Cardiac muscle cell (in vitro differentiated cells and primary cell): ENCODE measurements at regions not wholly inside any gene's neighbourhood (a gene's known extent, or its start where the extent isn't known, plus 50 kb on each side); places are given as distances from the start of the nearest gene placed in this dataset.

ENCODE experiments used
- DNase-seq, 2 donors: peaks; one replicate each; pipeline versions ENCODE4 v3.0.0 to v3.0.0-alpha.2; 2010 to 2017; ENCODE audit warnings: low read depth in 1 of 2, low spot score in 1 of 2
- H3K27ac ChIP-seq: fragments of 200-600 bp; sonication (generic); 2 replicates; pipeline ENCODE4 v1.5.1; 2016
- H3K27me3 ChIP-seq: fragments of 200-600 bp; sonication (generic); 2 replicates; pipeline ENCODE4 v1.6.0; 2016; ENCODE audit warnings: control low read depth
- H3K36me3 ChIP-seq: fragments of 200-600 bp; sonication (generic); 2 replicates; pipeline ENCODE4 v1.5.1; 2016; ENCODE audit warnings: control low read depth
- H3K4me1 ChIP-seq: fragments of 200-600 bp; sonication (generic); 2 replicates; pipeline ENCODE4 v1.8.1; 2017; ENCODE audit warnings: low read depth, mild to moderate bottlenecking, mixed run types
- H3K4me3 ChIP-seq: fragments of 200-600 bp; sonication (generic); 2 replicates; pipeline ENCODE4 v1.5.1; 2016; ENCODE audit warnings: mild to moderate bottlenecking
- H3K9me3 ChIP-seq: fragments of 200-600 bp; sonication (generic); 2 replicates; pipeline ENCODE4 v1.5.1; 2017; ENCODE audit warnings: low read depth, mild to moderate bottlenecking, control low read depth
- TF ChIP-seq, protein P1 (sequence below): IDR thresholded peaks from 2 replicates; pipeline ENCODE4 v1.5.1; 2012; ENCODE audit warnings: low read depth, mild to moderate bottlenecking, low read length

DNA sequence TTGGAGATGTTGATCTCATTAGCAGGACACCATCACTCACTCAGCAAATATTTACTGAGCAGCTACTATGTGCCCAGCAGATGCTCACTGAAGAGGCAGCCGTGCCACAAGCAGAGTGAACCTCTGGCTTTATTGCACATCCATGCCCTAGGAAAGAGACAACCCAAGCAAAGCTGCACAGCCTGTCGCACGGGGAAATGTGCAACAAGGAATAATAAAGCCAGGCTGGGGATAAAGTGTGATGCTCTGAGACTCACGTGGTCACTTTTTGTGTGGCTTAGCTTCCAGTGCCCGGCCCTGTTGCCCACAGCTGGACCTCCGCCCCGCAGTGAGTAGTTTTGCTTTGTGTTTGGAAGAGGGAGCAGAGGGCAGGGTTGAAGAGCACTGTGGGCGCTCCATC, 130.4 kb upstream of the CDH4 start:
- no peaks in the 10 kb centered on the region for H3K27me3 ChIP-seq
- H3K4me1 ChIP-seq: peaks cover 16% of the 10 kb centered on the region

GRCh38 chr20:61123286-61123685, 128.8 kb upstream of the CDH4 start:
- no peak overlapping the region for H3K27ac ChIP-seq
- TF ChIP-seq, protein P1, sequence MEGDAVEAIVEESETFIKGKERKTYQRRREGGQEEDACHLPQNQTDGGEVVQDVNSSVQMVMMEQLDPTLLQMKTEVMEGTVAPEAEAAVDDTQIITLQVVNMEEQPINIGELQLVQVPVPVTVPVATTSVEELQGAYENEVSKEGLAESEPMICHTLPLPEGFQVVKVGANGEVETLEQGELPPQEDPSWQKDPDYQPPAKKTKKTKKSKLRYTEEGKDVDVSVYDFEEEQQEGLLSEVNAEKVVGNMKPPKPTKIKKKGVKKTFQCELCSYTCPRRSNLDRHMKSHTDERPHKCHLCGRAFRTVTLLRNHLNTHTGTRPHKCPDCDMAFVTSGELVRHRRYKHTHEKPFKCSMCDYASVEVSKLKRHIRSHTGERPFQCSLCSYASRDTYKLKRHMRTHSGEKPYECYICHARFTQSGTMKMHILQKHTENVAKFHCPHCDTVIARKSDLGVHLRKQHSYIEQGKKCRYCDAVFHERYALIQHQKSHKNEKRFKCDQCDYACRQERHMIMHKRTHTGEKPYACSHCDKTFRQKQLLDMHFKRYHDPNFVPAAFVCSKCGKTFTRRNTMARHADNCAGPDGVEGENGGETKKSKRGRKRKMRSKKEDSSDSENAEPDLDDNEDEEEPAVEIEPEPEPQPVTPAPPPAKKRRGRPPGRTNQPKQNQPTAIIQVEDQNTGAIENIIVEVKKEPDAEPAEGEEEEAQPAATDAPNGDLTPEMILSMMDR: no peak
- no peaks in the 10 kb centered on the region for H3K9me3 ChIP-seq
- peaks cover 16% of the 10 kb centered on the region for H3K4me1 ChIP-seq
- no peaks in the 10 kb centered on the region for H3K36me3 ChIP-seq
- H3K4me3 ChIP-seq: no peak overlapping the region
- DNase-seq: no peak
- no peaks in the 10 kb centered on the region for H3K27me3 ChIP-seq

More for the DNA sequence above, 130.4 kb upstream of the CDH4 start:
- no peaks in the 10 kb centered on the region for H3K36me3 ChIP-seq
- no peak overlapping the region for H3K27ac ChIP-seq
- H3K9me3 ChIP-seq: no peaks in the 10 kb centered on the region
- no peak overlapping the region for H3K4me3 ChIP-seq
- no peak for DNase-seq
- TF ChIP-seq, protein P1: no peak

GRCh38 chr20:61123751-61124368, 128.2 kb upstream of the CDH4 start:
- H3K27me3 ChIP-seq: no peaks in the 10 kb centered on the region
- H3K36me3 ChIP-seq: no peaks in the 10 kb centered on the region
- H3K4me1 ChIP-seq: peaks cover 16% of the 10 kb centered on the region
- H3K9me3 ChIP-seq: no peaks in the 10 kb centered on the region
- no peak overlapping the region for H3K4me3 ChIP-seq
- no peak for DNase-seq
- no peak overlapping the region for H3K27ac ChIP-seq
- TF ChIP-seq, protein P1: no peak

GRCh38 chr20:61125076-61125475, 127.0 kb upstream of the CDH4 start:
- Histone ChIP-seq H3K27ac (no peak overlapping the region), H3K4me3 (no peak overlapping the region), H3K4me1 (peaks cover 10% of the 10 kb centered on the region), H3K27me3 (no peaks in the 10 kb centered on the region), H3K9me3 (no peaks in the 10 kb centered on the region), H3K36me3 (no peaks in the 10 kb centered on the region)
- TF ChIP-seq, protein P1: no peak
- DNase-seq: no peak

GRCh38 chr20:61125546-61126180, 126.4 kb upstream of the CDH4 start:
- Histone ChIP-seq H3K36me3 (no peaks in the 10 kb centered on the region), H3K4me3 (no peak overlapping the region), H3K27me3 (no peaks in the 10 kb centered on the region), H3K9me3 (no peaks in the 10 kb centered on the region), H3K27ac (no peak overlapping the region), H3K4me1 (peaks cover 4% of the 10 kb centered on the region)
- no peak for DNase-seq
- TF ChIP-seq, protein P1: no peak
